ENCODE measurements at regions not wholly inside any gene's neighbourhood (a gene's known extent, or its start where the extent isn't known, plus 50 kb on each side); places are given as distances from the start of the nearest gene placed in this dataset.

DNA sequence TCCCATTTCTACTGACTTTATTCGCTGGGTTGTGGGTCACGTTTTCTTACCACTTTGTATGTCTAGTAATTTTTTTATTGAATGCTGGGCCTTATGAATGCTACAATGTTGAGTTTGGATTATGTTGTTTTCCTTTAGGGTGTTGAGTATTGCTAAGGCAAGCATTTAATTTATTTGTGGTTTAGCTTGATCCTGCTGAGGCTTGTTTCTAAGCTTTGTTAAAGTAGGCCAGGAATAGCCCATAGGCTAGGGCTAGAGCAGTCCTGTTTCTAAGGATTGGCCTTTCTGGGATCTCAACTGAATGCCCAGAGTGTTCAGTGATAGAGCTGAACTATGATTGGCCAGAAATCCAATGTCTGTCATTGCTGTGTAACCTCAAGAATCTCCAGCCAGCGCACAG is 56.1 kb upstream of the LDLRAD3 start:
- no peak for TF ChIP-seq CTCF (IDR thresholded peaks at IDR 0.05)
- TF ChIP-seq POLR2A (IDR thresholded peaks at IDR 0.05), result no peak
- no peak for TF ChIP-seq EP300 (IDR thresholded peaks at IDR 0.05)

All from stomach (tissue), 4 donors.